Stimulated activated CD4-positive, alpha-beta T cell treated with anti-CD3 and anti-CD28 coated beads, Interleukin-2, amount 100 ng/mL, for 24 hours (primary cell): ENCODE measurements at regions not wholly inside any gene's neighbourhood (a gene's known extent, or its start where the extent isn't known, plus 50 kb on each side); places are given as distances from the start of the nearest gene placed in this dataset.
"Not testable (repeated sequence)": the region's sequence is repeated elsewhere in the genome, so short reads cannot be mapped to it uniquely, and the experiment has no call there.

ENCODE experiments used
- DNase-seq, 2 donors: peaks; one replicate each; pipeline ENCODE4 v3.0.0-alpha.2; 2020

GRCh38 chr17:70535986-70536385, 366.7 kb downstream of the KCNJ2 start:
- DNase-seq: no peak

- DNase-seq: no peak
Measured at GRCh38 chr17:70539132-70539924, 370.0 kb downstream of the KCNJ2 start.

GRCh38 chr17:70542876-70543275, 373.5 kb downstream of the KCNJ2 start:
- DNase-seq: no peak

GRCh38 chr17:70544317-70544716, 375.0 kb downstream of the KCNJ2 start:
- DNase-seq: no peak

GRCh38 chr17:70552230-70552981, 383.1 kb downstream of the KCNJ2 start:
- DNase-seq: no peak

- no peak for DNase-seq
Measured at GRCh38 chr17:70552982-70553334, 383.6 kb downstream of the KCNJ2 start.

GRCh38 chr17:70555723-70556122, 386.4 kb downstream of the KCNJ2 start:
- no peak for DNase-seq

- DNase-seq: no peak
Measured at GRCh38 chr17:70558821-70559220, 389.5 kb downstream of the KCNJ2 start.

GRCh38 chr17:70560471-70560870, 391.1 kb downstream of the KCNJ2 start:
- DNase-seq: no peak

GRCh38 chr17:70562137-70562536, 392.8 kb downstream of the KCNJ2 start:
- DNase-seq: no peak

- no peak for DNase-seq
Measured at GRCh38 chr17:70563281-70563820, 394.0 kb downstream of the KCNJ2 start.

GRCh38 chr17:70564006-70564620, 394.8 kb downstream of the KCNJ2 start:
- DNase-seq: no peak

- DNase-seq: no peak
Measured at GRCh38 chr17:70569128-70569527, 399.8 kb downstream of the KCNJ2 start.

GRCh38 chr17:70577456-70577855, 408.1 kb downstream of the KCNJ2 start:
- no peak for DNase-seq

GRCh38 chr17:70581459-70581858, 412.1 kb downstream of the KCNJ2 start:
- no peak for DNase-seq

- DNase-seq: no peak
Measured at GRCh38 chr17:70582777-70583176, 413.4 kb downstream of the KCNJ2 start.

- no peak for DNase-seq
Measured at GRCh38 chr17:70584255-70584654, 414.9 kb downstream of the KCNJ2 start.

- no peak for DNase-seq
Measured at GRCh38 chr17:70588003-70588402, 418.7 kb downstream of the KCNJ2 start.

- DNase-seq: no peak
Measured at GRCh38 chr17:70597774-70598173, 428.4 kb downstream of the KCNJ2 start.

- DNase-seq: no peak
Measured at GRCh38 chr17:70599198-70599597, 429.9 kb downstream of the KCNJ2 start.

GRCh38 chr17:70599945-70600344, 430.6 kb downstream of the KCNJ2 start:
- DNase-seq: not testable (repeated sequence)

- no peak for DNase-seq
Measured at GRCh38 chr17:70603226-70603625, 433.9 kb downstream of the KCNJ2 start.

- no peak for DNase-seq
Measured at GRCh38 chr17:70604854-70605253, 435.5 kb downstream of the KCNJ2 start.

GRCh38 chr17:70606086-70606485, 436.8 kb downstream of the KCNJ2 start:
- DNase-seq: no peak
